ENCODE measurements at regions not wholly inside any gene's neighbourhood (a gene's known extent, or its start where the extent isn't known, plus 50 kb on each side); places are given as distances from the start of the nearest gene placed in this dataset.

DNA sequence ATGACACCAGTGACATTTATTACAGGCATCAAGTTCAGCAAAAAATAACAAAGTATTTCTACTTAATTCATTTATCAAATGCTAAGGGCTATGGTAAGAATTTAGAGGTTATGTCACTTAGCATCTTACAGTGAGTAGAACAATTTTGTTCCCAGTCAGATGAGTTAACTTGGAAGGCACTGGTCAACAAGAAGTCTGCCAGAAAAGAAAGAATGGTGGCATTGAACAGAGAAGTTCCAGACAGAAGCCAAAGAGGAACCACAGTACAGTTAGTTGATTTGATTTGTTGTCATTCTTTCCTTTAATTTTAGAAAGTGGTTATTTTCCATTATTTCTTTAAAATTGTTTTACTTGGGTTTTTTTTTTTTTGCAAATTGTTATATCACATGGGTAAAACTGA lies 232.2 kb upstream of the PKN2 start:
- no peak overlapping the region for H3K4me3 ChIP-seq (ENCODE audit: low read depth, low read length)
- TF ChIP-seq, protein P1, sequence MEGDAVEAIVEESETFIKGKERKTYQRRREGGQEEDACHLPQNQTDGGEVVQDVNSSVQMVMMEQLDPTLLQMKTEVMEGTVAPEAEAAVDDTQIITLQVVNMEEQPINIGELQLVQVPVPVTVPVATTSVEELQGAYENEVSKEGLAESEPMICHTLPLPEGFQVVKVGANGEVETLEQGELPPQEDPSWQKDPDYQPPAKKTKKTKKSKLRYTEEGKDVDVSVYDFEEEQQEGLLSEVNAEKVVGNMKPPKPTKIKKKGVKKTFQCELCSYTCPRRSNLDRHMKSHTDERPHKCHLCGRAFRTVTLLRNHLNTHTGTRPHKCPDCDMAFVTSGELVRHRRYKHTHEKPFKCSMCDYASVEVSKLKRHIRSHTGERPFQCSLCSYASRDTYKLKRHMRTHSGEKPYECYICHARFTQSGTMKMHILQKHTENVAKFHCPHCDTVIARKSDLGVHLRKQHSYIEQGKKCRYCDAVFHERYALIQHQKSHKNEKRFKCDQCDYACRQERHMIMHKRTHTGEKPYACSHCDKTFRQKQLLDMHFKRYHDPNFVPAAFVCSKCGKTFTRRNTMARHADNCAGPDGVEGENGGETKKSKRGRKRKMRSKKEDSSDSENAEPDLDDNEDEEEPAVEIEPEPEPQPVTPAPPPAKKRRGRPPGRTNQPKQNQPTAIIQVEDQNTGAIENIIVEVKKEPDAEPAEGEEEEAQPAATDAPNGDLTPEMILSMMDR (conservative IDR thresholded peaks at IDR 0.05; ENCODE audit: low read depth, low read length): no peak
- no peak for DNase-seq (ENCODE audit: low read depth)

DNA sequence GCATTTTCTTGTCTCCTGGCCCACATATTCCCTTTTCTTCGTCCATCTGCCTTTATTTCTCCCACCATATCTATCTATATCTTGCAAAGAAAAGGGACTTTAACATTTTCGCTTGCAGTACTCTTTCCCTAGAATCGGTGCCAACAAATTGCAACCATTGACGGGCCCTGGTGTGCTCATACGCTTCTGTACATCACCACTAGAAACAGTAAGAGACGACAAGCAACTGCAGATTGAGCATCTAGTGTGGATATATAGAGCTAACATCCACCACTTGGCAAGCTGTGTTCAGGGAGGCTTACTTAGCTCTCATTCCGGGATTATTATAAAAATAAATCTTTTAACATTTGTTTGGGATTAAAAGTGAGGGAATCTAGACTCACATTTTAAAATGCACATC lies 230.8 kb upstream of the PKN2 start:
- no peak overlapping the region for H3K4me3 ChIP-seq (ENCODE audit: low read depth, low read length)
- DNase-seq (ENCODE audit: low read depth): no peak
- TF ChIP-seq, protein P1 (conservative IDR thresholded peaks at IDR 0.05; ENCODE audit: low read depth, low read length): no peak

DNA sequence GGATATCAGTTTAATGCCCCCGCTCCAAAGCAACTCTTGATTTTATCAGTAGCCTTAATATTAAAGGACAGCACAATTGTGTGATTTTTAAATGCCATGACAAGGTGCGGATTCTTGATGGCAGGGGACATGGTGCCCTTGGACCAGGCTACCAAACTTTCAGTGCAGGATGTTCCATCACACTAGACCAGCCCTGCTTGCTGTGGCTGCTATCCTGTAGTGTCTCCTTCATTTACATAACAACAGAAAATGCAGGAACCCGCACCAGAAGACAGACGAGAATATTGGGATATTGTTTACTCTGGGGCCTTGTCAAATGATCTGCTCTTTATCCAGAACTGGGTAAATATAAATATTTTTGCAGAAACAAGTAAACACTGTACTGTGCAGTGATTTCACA lies 229.3 kb upstream of the PKN2 start:
- no peak for DNase-seq (ENCODE audit: low read depth)
- TF ChIP-seq, protein P1 (conservative IDR thresholded peaks at IDR 0.05; ENCODE audit: low read depth, low read length): no peak

DNA sequence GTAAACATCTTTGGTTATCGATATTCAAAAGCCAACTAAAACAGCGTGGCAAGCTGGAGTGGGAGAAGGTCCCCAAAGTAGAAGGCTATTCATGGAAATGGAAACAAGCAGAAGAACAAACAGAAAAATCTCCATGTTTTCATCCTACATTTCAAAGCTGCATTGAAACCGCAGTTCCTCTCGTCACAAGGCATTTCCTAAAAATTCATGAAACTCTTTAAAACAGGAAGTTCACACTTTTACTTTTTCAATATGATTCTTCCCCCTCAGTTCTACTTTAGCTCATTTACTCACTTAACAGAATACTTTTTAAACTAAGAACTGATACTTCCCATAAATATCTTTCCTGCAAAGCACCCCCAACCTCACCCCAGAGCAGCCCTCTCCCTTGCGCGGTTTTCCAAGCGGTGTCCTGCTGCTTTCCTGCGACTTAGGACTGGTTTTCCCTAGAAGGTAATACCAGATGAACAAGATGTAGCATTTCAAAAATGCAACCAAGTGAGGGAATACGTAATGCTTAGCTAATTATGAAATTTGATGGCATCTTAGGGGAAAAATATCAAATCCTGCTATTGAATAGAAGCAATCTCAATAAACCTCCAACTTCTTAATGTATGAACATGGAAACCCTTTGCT lies 228.3 kb upstream of the PKN2 start:
- DNase-seq (ENCODE audit: low read depth): no peak
- TF ChIP-seq, protein P1 (conservative IDR thresholded peaks at IDR 0.05; ENCODE audit: low read depth, low read length): no peak

More for the DNA sequence above, 229.3 kb upstream of the PKN2 start:
- H3K4me3 ChIP-seq (ENCODE audit: low read depth, low read length): no peak overlapping the region

DNA sequence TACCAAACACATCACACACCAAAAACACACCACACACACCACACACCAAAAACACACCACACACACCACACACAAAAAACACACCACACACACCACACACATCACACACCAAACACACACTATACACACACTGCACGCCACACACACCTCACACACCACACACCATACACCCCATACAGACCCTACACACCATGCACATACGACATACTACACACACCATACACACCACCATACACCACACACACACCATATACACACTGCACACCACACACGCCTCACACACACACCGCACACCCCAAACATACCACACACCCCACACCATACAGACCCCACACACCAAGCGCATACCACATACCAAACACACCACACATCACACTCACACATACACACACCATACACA lies 226.9 kb upstream of the PKN2 start:
- H3K4me3 ChIP-seq (ENCODE audit: low read depth, low read length): no peak overlapping the region
- TF ChIP-seq, protein P1 (conservative IDR thresholded peaks at IDR 0.05; ENCODE audit: low read depth, low read length): no peak

More for the DNA sequence above, 228.3 kb upstream of the PKN2 start:
- no peak overlapping the region for H3K4me3 ChIP-seq (ENCODE audit: low read depth, low read length)

DNA sequence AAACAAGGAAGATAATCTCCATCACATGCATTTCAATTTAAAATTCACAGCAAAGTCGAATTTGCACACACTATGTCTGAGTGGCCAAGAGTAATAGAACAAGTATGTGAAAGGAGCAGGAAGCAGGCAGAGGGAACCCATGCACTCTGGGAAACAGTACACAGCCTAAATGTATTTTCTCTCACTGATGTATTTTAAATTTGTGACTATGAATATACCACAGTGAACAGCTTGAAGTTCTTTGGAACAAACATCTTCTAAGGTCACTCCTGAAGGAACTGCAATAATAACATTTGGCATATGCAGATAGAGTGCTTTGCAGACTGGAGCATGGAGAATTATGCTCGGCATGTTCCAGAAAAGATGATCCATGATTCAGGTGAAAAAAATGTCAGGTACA lies 223.1 kb upstream of the PKN2 start:
- no peak for DNase-seq (ENCODE audit: low read depth)
- no peak overlapping the region for H3K4me3 ChIP-seq (ENCODE audit: low read depth, low read length)
- TF ChIP-seq, protein P1 (conservative IDR thresholded peaks at IDR 0.05; ENCODE audit: low read depth, low read length): no peak

More for the DNA sequence above, 226.9 kb upstream of the PKN2 start:
- no peak for DNase-seq (ENCODE audit: low read depth)

DNA sequence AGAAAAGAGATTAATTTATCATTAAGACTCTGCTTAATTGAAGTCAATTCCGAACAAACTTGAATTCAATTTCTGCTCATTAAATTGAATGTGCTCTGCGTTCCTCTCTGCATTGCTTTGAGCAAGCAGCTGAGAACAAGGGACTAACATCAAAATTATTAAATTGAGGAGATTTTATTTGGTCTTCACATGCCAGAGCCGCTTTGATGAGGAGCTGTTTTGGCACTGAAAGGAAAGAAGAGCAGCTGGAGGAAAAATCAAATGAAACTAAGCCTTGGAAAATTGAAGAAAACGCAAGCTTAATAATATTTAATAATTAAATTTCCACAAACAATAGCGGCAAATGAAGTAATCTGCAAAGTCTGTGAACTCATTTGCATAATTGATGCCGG lies 222.0 kb upstream of the PKN2 start:
- H3K4me3 ChIP-seq (ENCODE audit: low read depth, low read length): peak overlapping the region; percentile 49
- DNase-seq (ENCODE audit: low read depth): no peak
- TF ChIP-seq, protein P1 (conservative IDR thresholded peaks at IDR 0.05; ENCODE audit: low read depth, low read length): no peak
